GM12892 (cell line): ENCODE measurements at regions not wholly inside any gene's neighbourhood (a gene's known extent, or its start where the extent isn't known, plus 50 kb on each side); places are given as distances from the start of the nearest gene placed in this dataset.
"Not testable (repeated sequence)": the region's sequence is repeated elsewhere in the genome, so short reads cannot be mapped to it uniquely, and the experiment has no call there.

Experiments
- DNase-seq: peaks from one replicate; pipeline ENCODE4 v3.0.0; 2011; ENCODE audit not compliant: insufficient read length
- FAIRE-seq: peaks from 2 replicates; lab custom pipeline; 2011; peaks lifted over from hg19 to GRCh38; lab: Jason Lieb, UNC
- POLR2A ChIP-seq: IDR thresholded peaks from 2 replicates; pipeline ENCODE4 v1.6.1; 2011; ENCODE audit warnings: low read depth, low read length, control low read depth
- POLR2AphosphoS5 ChIP-seq: IDR thresholded peaks from 2 replicates; pipeline ENCODE4 v1.6.1; 2011; ENCODE audit warnings: low read depth, low read length, control low read depth
- TAF1 ChIP-seq: IDR thresholded peaks from 2 replicates; pipeline ENCODE4 v1.6.1; 2011; ENCODE audit warnings: low read depth, mild to moderate bottlenecking, control low read depth, low read length, borderline replicate concordance

DNA sequence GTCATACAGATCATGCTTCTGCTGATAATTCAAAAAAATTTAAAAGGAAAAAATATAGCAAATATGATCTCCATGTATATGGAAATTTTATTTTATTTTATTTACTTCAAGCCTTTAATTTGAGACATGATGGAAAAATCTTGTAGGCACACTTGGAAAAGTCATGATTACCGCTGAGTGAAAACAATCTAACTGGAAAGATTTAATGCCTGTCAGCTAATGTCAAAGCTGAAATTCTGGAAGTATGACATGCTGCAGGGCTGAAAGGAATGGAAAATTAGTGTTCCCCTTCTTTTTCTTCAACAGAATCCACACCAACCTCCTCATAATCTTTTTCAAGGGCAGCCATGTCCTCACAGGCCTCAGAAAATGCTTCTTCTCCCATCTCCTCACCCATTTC, 58.2 kb downstream of the RPRM start:
- no peak for TF ChIP-seq POLR2A
- TF ChIP-seq TAF1: no peak
- no peak for TF ChIP-seq POLR2AphosphoS5
- no peak for FAIRE-seq

DNA sequence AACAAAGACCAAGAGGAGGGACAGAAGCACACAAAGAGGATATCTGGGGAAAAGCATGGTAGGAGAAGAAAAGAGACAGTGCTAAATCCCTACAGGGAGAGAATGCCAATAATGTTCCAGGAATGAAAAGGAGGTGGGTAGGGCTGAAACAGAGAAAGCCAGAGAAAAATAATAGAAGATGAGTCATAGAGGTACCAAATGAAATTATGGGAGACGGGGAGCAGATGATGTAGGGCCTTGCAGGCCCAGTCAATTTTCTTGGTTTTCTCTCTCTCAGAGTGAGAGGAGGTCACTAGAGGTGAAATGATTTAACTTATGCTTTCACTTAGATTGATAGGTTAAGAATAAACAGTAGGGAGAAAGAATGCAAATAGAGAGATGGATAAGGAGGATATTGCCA, 61.5 kb downstream of the RPRM start:
- DNase-seq (no peak), FAIRE-seq (no peak)
- TF ChIP-seq POLR2AphosphoS5 (no peak), TAF1 (no peak), POLR2A (no peak)

More for the DNA sequence above, 58.2 kb downstream of the RPRM start:
- no peak for DNase-seq

DNA sequence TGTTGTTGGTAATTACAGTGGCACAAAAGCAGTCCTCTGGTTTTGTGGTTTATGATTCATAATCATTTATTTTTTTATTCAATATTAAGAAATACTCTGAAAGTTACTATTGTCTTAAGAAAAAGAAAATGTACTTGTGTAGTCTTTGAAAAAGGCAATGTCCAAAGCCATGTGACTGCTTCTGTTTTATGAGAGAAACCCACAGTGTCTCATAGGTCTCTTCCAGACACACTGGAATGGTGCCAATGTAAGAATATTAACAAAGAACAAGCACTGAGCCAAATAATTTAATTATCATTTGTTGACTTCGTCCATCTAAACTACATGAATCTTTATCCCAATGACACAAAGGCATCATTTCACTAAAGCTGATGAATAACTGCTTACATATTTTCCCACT, 62.5 kb downstream of the RPRM start:
- DNase-seq: no peak
- no peak for TF ChIP-seq TAF1
- TF ChIP-seq POLR2A: no peak
- TF ChIP-seq POLR2AphosphoS5: no peak

DNA sequence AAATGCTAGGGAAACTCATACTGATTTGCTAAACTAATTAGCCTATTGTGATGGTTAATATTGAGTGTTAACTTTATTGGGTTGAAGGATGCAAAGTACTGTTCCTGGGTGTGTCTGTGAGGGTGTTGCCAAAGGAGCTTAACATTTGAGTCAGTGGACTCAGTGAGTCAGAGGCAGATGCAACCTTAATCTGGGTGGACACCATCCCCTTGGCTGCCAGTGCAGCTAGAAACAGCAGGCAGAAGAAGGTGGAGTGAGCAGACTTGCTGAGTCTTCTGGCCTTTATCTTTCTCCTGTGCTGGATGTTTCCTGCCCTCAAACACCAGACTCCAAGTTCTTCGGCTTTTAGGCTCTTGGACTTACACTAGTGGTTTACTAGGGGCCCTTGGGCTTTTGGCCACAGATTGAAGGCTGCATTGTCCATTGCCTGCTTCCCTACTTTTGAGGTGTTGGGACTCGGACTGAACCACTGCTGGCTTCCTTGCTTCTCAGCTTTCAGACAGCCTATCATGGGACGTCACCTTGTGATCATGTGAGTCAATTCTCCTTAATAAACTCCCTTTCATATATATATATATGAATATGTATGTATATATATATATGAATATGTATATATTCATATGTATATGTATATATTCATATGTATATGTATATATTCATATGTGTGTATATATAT, 69.7 kb downstream of the RPRM start:
- DNase-seq: no peak
- no peak for FAIRE-seq
- TF ChIP-seq POLR2A (no peak), TAF1 (no peak), POLR2AphosphoS5 (no peak)

More for the DNA sequence above, 62.5 kb downstream of the RPRM start:
- no peak for FAIRE-seq

DNA sequence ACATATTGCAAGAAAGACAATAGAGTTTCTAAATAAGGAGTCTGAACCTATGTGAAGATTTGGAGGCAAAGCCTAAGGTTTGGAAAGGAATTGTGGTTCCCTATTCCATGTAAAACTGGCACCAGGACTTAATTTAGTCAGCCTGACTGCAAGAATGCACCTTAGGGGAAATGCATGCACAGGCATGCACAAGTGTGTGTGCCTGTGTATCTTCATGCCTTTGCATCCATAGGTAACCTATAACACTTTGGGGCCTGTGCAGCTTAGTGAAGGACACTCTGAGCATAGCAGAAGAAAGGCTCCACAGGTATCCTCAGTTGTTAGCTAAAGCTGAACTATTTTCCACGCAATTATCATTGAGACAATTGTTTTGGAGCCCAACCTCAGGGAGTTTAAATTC, 73.4 kb downstream of the RPRM start:
- FAIRE-seq (no peak), DNase-seq (no peak)
- TF ChIP-seq TAF1 (no peak), POLR2AphosphoS5 (no peak), POLR2A (no peak)

DNA sequence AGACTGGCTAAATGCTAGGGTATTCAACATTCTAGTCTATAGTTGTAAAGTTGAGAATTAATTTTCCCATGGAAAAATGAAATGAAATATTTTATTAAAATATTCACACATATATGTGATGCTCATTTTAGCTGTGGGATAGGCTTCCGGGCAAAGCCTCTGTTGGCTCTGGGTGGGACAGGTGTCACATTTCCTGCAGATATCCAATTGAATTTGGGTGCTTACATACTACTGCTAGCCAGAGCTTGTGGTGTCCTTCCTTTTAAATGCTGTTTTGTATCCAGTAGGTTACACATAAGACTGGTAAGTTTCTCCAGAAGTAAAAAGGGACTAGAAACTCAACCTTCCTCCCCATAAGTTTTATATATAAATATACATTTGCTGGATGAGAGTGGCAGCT, 73.8 kb downstream of the RPRM start:
- no peak for FAIRE-seq
- no peak for DNase-seq
- TF ChIP-seq POLR2A (no peak), POLR2AphosphoS5 (no peak), TAF1 (no peak)

DNA sequence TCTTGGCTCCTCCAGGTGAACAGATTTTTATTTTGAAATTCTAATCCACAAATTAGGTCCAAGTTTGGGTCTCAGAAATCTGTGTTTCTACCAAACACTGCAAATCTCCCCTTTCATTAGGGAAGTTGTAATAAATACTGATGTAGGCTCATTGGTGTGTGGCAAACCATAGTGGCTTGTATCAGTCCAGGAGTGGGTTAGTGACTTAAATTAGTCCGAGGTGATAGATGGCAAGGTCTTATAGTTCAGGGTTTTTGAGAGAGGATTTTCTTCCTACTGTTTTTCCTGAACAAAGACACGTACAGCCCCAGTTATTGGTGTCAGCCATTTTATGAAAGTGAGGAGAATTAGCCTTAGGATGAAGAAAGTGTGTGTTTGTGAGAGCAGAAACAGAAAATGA, 74.6 kb downstream of the RPRM start:
- FAIRE-seq: no peak
- TF ChIP-seq POLR2AphosphoS5 (no peak), POLR2A (no peak), TAF1 (no peak)
- DNase-seq: no peak

DNA sequence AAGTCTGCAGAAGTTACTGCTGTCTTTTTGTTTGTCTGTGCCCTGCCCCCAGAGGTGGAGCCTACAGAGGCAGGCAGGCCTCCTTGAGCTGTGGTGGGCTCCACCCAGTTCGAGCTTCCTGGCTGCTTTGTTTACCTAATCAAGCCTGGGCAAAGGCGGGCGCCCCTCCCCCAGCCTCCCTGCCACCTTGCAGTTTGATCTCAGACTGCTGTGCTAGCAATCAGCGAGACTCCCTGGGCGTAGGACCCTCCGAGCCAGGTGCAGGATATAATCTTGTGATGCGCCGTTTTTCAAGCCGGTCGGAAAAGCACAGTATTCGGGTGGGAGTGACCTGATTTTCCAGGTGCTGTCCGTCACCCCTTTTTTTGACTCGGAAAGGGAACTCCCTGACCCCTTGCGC, 75.2 kb downstream of the RPRM start:
- not testable (repeated sequence) for FAIRE-seq, DNase-seq

DNA sequence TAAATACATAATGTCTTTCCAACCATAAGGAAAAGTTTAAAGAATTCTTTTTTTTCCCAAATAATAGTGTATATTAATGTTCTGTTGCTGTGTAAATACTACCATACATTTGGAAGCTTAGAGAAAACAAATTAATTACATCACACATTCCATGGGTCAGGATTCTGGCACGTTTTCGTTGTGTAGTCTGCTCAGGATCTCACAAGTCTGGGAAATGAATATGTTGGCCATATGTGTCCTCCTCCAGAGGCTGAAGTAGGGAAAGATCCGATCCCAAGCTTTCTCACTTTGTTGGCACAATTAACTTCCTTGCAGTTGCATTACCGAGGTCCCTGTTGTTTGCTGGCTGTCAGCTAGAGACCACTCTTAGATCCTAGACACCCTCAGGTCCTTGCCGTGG, 83.9 kb downstream of the RPRM start:
- TF ChIP-seq POLR2A (no peak), TAF1 (no peak), POLR2AphosphoS5 (no peak)
- DNase-seq (no peak), FAIRE-seq (no peak)

DNA sequence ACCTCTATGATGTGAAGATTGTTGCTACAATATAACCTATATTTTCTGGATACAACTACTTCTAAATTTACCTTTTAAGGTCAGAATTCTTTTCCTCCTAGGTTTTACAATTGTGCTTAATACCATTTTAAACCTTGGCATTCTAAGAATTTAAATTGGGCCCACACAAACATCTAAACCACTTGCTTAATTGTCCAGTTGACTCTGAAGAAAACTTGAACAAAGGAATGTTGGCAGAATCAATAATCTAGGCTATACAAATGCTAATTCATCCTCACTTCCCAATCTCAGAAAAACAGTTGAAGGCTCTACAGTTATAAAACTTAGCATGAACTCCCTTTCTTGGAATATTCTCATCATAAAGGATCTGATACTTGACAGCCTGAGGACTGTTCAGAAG, 84.3 kb downstream of the RPRM start:
- no peak for FAIRE-seq
- DNase-seq: no peak
- no peak for TF ChIP-seq POLR2AphosphoS5
- TF ChIP-seq POLR2A: no peak
- no peak for TF ChIP-seq TAF1

DNA sequence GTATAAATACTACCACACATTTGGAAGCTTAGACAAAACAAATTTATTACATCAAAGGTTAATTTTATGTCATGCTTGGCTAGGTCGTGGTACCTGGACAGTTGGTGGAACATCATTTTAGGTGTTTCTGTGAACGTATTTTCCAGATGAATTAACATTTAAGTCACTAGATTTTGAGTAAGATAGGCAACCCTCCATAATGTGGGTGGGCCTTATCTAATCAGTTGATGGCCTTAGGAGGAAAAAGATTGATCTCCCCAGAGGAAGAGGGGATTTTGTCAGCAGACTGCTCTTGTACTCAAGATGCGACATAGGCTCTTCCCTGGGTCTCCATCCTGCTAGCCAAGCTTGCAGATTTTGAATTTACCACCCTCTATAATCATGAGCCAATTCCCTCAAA, 85.0 kb downstream of the RPRM start:
- FAIRE-seq: no peak
- no peak for TF ChIP-seq TAF1

DNA sequence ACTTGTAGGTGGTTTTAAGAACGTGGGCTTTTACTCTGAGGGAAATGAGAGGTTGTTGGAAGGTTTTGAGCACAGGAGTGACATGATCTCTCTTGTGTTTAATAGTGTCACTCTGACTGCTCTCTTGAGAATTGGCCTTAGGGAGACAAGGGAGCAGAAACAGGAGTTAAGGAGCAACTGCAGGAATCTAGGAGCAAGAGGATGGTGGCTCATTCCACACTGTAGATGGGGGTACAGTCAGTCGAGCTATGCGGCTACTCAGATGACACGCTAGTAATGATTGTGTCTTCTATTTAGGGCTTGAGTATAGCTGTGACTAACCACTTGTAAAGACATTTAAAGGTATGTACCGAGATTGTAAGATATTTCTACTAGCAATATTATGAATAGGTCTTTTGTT, 87.4 kb downstream of the RPRM start:
- DNase-seq: no peak
- no peak for TF ChIP-seq TAF1
- no peak for TF ChIP-seq POLR2AphosphoS5
- TF ChIP-seq POLR2A: no peak
- FAIRE-seq: no peak

More for the DNA sequence above, 85.0 kb downstream of the RPRM start:
- DNase-seq: no peak

DNA sequence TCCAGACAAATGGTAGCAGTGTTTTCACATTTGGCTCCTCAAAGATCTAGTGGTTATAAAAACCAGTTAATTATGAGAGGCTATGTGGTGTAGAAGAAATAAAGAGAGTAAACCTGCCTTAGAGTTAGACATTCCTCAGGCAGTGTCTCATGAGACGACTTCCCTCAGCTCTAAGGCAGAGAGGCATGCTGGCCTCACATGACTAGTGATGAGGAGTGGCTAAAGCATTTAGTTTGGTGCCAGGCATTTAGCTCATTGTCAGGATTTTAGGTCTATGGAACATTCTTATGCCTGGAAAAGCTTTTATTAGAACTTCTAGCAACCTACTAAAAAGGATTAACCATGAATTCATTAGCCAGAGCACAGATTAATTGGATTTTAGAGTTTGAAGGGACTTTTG, 90.3 kb downstream of the RPRM start:
- TF ChIP-seq POLR2A (no peak), POLR2AphosphoS5 (no peak), TAF1 (no peak)
- no peak for FAIRE-seq
- no peak for DNase-seq
